Ovary (tissue), 3 donors: ENCODE measurements at regions not wholly inside any gene's neighbourhood (a gene's known extent, or its start where the extent isn't known, plus 50 kb on each side); places are given as distances from the start of the nearest gene placed in this dataset.

Source experiments
- CTCF ChIP-seq, 3 donors: fragments of 450-650 bp in 2 of 3; fragments of 200-600 bp in 1 of 3; IDR thresholded peaks; one replicate each; pipeline versions ENCODE4 v1.5.1 to v1.8.0; 2016 to 2022; ENCODE audit warnings: antibody characterized with exemption in 3 of 3, mild to moderate bottlenecking in 1 of 3
- EP300 ChIP-seq: sonication (generic); formaldehyde crosslinking; IDR thresholded peaks from one replicate; pipeline ENCODE4 v1.6.1; 2017; ENCODE audit warnings: antibody characterized with exemption
- donor health status: DM: no; HTN: no; CAD: no.

DNA sequence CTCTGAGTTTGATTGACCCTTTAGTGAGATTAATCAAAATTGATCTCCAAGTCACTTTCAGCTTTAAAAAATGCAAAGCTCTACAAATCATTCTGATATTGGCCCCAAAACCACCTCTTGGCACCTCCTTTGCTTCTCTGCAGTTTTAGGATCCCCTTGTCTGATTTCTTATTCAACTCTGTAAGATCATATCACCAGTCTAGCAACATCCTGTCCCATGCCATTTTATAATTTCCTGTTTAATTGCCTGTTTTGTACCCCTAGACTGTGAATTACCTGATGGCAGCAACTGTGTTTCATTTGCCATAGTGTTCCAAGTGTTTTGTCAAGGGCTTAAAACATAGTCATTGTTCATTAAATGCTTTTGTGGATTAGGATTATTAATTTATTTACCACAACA lies 406.3 kb upstream of the TRIB2 start:
- no peak for TF ChIP-seq CTCF (IDR thresholded peaks at IDR 0.05)
- no peak for TF ChIP-seq EP300
